ENCODE measurements at regions not wholly inside any gene's neighbourhood (a gene's known extent, or its start where the extent isn't known, plus 50 kb on each side); places are given as distances from the start of the nearest gene placed in this dataset.

GRCh38 chr3:144241404-144241803 lies 269.8 kb downstream of the DIPK2A start:
- Mint-ChIP-seq H3K4me3 (no peak overlapping the region), H3K4me1 (no peaks in the 10 kb centered on the region), H3K36me3 (ENCODE audit: low read depth) (no peaks in the 10 kb centered on the region), H3K9me3 (no peaks in the 10 kb centered on the region), H3K27ac (no peak overlapping the region), H3K27me3 (no peaks in the 10 kb centered on the region)
- intact Hi-C loops (cut with micrococcal nuclease), result no loop called here
- DNase-seq, result no peak

- H3K27me3 Mint-ChIP-seq, result no peaks in the 10 kb centered on the region
- intact Hi-C loops (cut with micrococcal nuclease), result no loop called here
- H3K4me1 Mint-ChIP-seq, result no peaks in the 10 kb centered on the region
- no peak for DNase-seq
- H3K27ac Mint-ChIP-seq, result no peak overlapping the region
- no peak overlapping the region for H3K4me3 Mint-ChIP-seq
- no peaks in the 10 kb centered on the region for H3K9me3 Mint-ChIP-seq
- no peaks in the 10 kb centered on the region for H3K36me3 Mint-ChIP-seq (ENCODE audit: low read depth)
Observed at GRCh38 chr3:144242747-144243146, 271.1 kb downstream of the DIPK2A start.

GRCh38 chr3:144244662-144245061 lies 273.0 kb downstream of the DIPK2A start:
- no peaks in the 10 kb centered on the region for H3K4me1 Mint-ChIP-seq

GRCh38 chr3:144252896-144253295 lies 281.3 kb downstream of the DIPK2A start:
- H3K4me1 Mint-ChIP-seq, result no peaks in the 10 kb centered on the region
- DNase-seq, result no peak
- no peak overlapping the region for H3K27ac Mint-ChIP-seq
- intact Hi-C loops (cut with micrococcal nuclease), result no loop called here
- H3K27me3 Mint-ChIP-seq, result peaks cover 3% of the 10 kb centered on the region
- H3K4me3 Mint-ChIP-seq, result no peak overlapping the region
- no peaks in the 10 kb centered on the region for H3K9me3 Mint-ChIP-seq
- no peaks in the 10 kb centered on the region for H3K36me3 Mint-ChIP-seq (ENCODE audit: low read depth)

More at GRCh38 chr3:144244662-144245061, 273.0 kb downstream of the DIPK2A start:
- Mint-ChIP-seq H3K27ac (no peak overlapping the region), H3K4me3 (no peak overlapping the region), H3K36me3 (ENCODE audit: low read depth) (no peaks in the 10 kb centered on the region), H3K9me3 (no peaks in the 10 kb centered on the region), H3K27me3 (no peaks in the 10 kb centered on the region)
- no peak for DNase-seq
- intact Hi-C loops (cut with micrococcal nuclease), result no loop called here

GRCh38 chr3:144257381-144257780 lies 285.8 kb downstream of the DIPK2A start:
- Mint-ChIP-seq H3K4me3 (no peak overlapping the region), H3K36me3 (ENCODE audit: low read depth) (no peaks in the 10 kb centered on the region), H3K9me3 (no peaks in the 10 kb centered on the region), H3K4me1 (no peaks in the 10 kb centered on the region), H3K27ac (no peak overlapping the region), H3K27me3 (peaks cover 3% of the 10 kb centered on the region)
- intact Hi-C loops (cut with micrococcal nuclease), result no loop called here
- no peak for DNase-seq

- no peaks in the 10 kb centered on the region for H3K4me1 Mint-ChIP-seq
- no peaks in the 10 kb centered on the region for H3K36me3 Mint-ChIP-seq (ENCODE audit: low read depth)
- peaks cover 3% of the 10 kb centered on the region for H3K27me3 Mint-ChIP-seq
- no peak overlapping the region for H3K4me3 Mint-ChIP-seq
- intact Hi-C loops (cut with micrococcal nuclease), result no loop called here
- no peaks in the 10 kb centered on the region for H3K9me3 Mint-ChIP-seq
- DNase-seq, result no peak
- H3K27ac Mint-ChIP-seq, result no peak overlapping the region
Observed at GRCh38 chr3:144259267-144259666, 287.6 kb downstream of the DIPK2A start.

GRCh38 chr3:144263706-144264105 lies 292.1 kb downstream of the DIPK2A start:
- Mint-ChIP-seq H3K27ac (no peak overlapping the region), H3K4me3 (no peak overlapping the region), H3K4me1 (no peaks in the 10 kb centered on the region), H3K9me3 (no peaks in the 10 kb centered on the region), H3K27me3 (no peaks in the 10 kb centered on the region), H3K36me3 (ENCODE audit: low read depth) (no peaks in the 10 kb centered on the region)
- no peak for DNase-seq
- intact Hi-C loops (cut with micrococcal nuclease), result no loop called here

GRCh38 chr3:144264350-144264749 lies 292.7 kb downstream of the DIPK2A start:
- Mint-ChIP-seq H3K27me3 (no peaks in the 10 kb centered on the region), H3K27ac (no peak overlapping the region), H3K4me3 (no peak overlapping the region), H3K4me1 (no peaks in the 10 kb centered on the region), H3K36me3 (ENCODE audit: low read depth) (no peaks in the 10 kb centered on the region), H3K9me3 (no peaks in the 10 kb centered on the region)
- no peak for DNase-seq
- intact Hi-C loops (cut with micrococcal nuclease), result no loop called here

- H3K4me1 Mint-ChIP-seq, result no peaks in the 10 kb centered on the region
- no peaks in the 10 kb centered on the region for H3K9me3 Mint-ChIP-seq
- no peak for DNase-seq
- H3K27ac Mint-ChIP-seq, result no peak overlapping the region
- no peaks in the 10 kb centered on the region for H3K27me3 Mint-ChIP-seq
- intact Hi-C loops (cut with micrococcal nuclease), result no loop called here
- no peaks in the 10 kb centered on the region for H3K36me3 Mint-ChIP-seq (ENCODE audit: low read depth)
- no peak overlapping the region for H3K4me3 Mint-ChIP-seq
Observed at GRCh38 chr3:144264794-144265193, 293.2 kb downstream of the DIPK2A start.

GRCh38 chr3:144265542-144266100 lies 294.0 kb downstream of the DIPK2A start:
- H3K27me3 Mint-ChIP-seq, result no peaks in the 10 kb centered on the region
- no peak overlapping the region for H3K27ac Mint-ChIP-seq
- H3K9me3 Mint-ChIP-seq, result no peaks in the 10 kb centered on the region
- intact Hi-C loops (cut with micrococcal nuclease), result no loop called here
- no peak overlapping the region for H3K4me3 Mint-ChIP-seq
- no peaks in the 10 kb centered on the region for H3K4me1 Mint-ChIP-seq
- no peak for DNase-seq
- H3K36me3 Mint-ChIP-seq (ENCODE audit: low read depth), result no peaks in the 10 kb centered on the region

- H3K4me3 Mint-ChIP-seq, result no peak overlapping the region
- intact Hi-C loops (cut with micrococcal nuclease), result no loop called here
- H3K36me3 Mint-ChIP-seq (ENCODE audit: low read depth), result no peaks in the 10 kb centered on the region
- H3K9me3 Mint-ChIP-seq, result no peaks in the 10 kb centered on the region
- H3K4me1 Mint-ChIP-seq, result peaks cover 2% of the 10 kb centered on the region
- no peak for DNase-seq
- H3K27ac Mint-ChIP-seq, result no peak overlapping the region
- H3K27me3 Mint-ChIP-seq, result peaks cover 2% of the 10 kb centered on the region
Observed at GRCh38 chr3:144270100-144270499, 298.5 kb downstream of the DIPK2A start.

GRCh38 chr3:144272680-144273079 lies 301.1 kb downstream of the DIPK2A start:
- Mint-ChIP-seq H3K27ac (no peak overlapping the region), H3K27me3 (peaks cover 2% of the 10 kb centered on the region)
- intact Hi-C loops (cut with micrococcal nuclease), result no loop called here

GRCh38 chr3:144273601-144274000 lies 302.0 kb downstream of the DIPK2A start:
- DNase-seq, result no peak
- Mint-ChIP-seq H3K9me3 (no peaks in the 10 kb centered on the region), H3K4me1 (peaks cover 2% of the 10 kb centered on the region), H3K36me3 (ENCODE audit: low read depth) (no peaks in the 10 kb centered on the region), H3K27ac (no peak overlapping the region), H3K4me3 (no peak overlapping the region), H3K27me3 (peaks cover 2% of the 10 kb centered on the region)
- intact Hi-C loops (cut with micrococcal nuclease), result no loop called here

More at GRCh38 chr3:144272680-144273079, 301.1 kb downstream of the DIPK2A start:
- no peaks in the 10 kb centered on the region for H3K36me3 Mint-ChIP-seq (ENCODE audit: low read depth)
- no peak overlapping the region for H3K4me3 Mint-ChIP-seq
- DNase-seq, result no peak
- H3K4me1 Mint-ChIP-seq, result peaks cover 2% of the 10 kb centered on the region
- no peaks in the 10 kb centered on the region for H3K9me3 Mint-ChIP-seq

- Mint-ChIP-seq H3K9me3 (no peaks in the 10 kb centered on the region), H3K4me1 (peaks cover 2% of the 10 kb centered on the region), H3K4me3 (no peak overlapping the region), H3K27ac (no peak overlapping the region), H3K36me3 (ENCODE audit: low read depth) (no peaks in the 10 kb centered on the region), H3K27me3 (peaks cover 2% of the 10 kb centered on the region)
- DNase-seq, result no peak
- intact Hi-C loops (cut with micrococcal nuclease), result no loop called here
Observed at GRCh38 chr3:144275005-144275404, 303.4 kb downstream of the DIPK2A start.

GRCh38 chr3:144282313-144282712 lies 310.7 kb downstream of the DIPK2A start:
- intact Hi-C loops (cut with micrococcal nuclease), result no loop called here
- H3K27me3 Mint-ChIP-seq, result no peaks in the 10 kb centered on the region
- no peak overlapping the region for H3K4me3 Mint-ChIP-seq
- no peaks in the 10 kb centered on the region for H3K4me1 Mint-ChIP-seq
- H3K27ac Mint-ChIP-seq, result no peak overlapping the region
- no peaks in the 10 kb centered on the region for H3K36me3 Mint-ChIP-seq (ENCODE audit: low read depth)
- H3K9me3 Mint-ChIP-seq, result no peaks in the 10 kb centered on the region
- DNase-seq, result no peak
